Stomach (tissue), 8 donors: ENCODE measurements at regions not wholly inside any gene's neighbourhood (a gene's known extent, or its start where the extent isn't known, plus 50 kb on each side); places are given as distances from the start of the nearest gene placed in this dataset.

ENCODE experiments used
- DNase-seq, 2 donors: peaks; one replicate each; pipeline versions ENCODE4 v3.0.0 to v3.0.0-alpha.2; 2013 to 2019
- H3K27ac ChIP-seq, 5 donors: fragments of 200-600 bp in 4 of 5; sonication (generic) in 4 of 5; one replicate each; pipeline ENCODE4 v1.5.1; 2013 to 2019; ENCODE audit warnings: mild to moderate bottlenecking in 1 of 5, moderate library complexity in 1 of 5
- H3K27me3 ChIP-seq, 3 donors: fragments of 200-600 bp; sonication (generic); one replicate each; pipeline ENCODE4 v1.5.1; 2017 to 2019; ENCODE audit warnings: mixed run types in 1 of 3
- H3K36me3 ChIP-seq, 4 donors: fragments of 200-600 bp; sonication (generic); 1 replicate in 3 of 4; 2 replicates in 1 of 4; pipeline ENCODE4 v1.5.1; 2016 to 2019
- H3K4me1 ChIP-seq, 4 donors: fragments of 200-600 bp; sonication (generic); one replicate each; pipeline ENCODE4 v1.5.1; 2016 to 2019
- H3K4me3 ChIP-seq, 4 donors: fragments of 200-600 bp; sonication (generic) in 3 of 4; one replicate each; pipeline ENCODE4 v1.5.1; 2016 to 2019; ENCODE audit warnings: mild to moderate bottlenecking in 1 of 4
- H3K9me3 ChIP-seq, 4 donors: fragments of 200-600 bp; sonication (generic); one replicate each; pipeline ENCODE4 v1.5.1; 2016 to 2019
- CTCF ChIP-seq, 7 experiments: fragments of 450-650 bp in 4 of 7; fragments of 200-600 bp in 3 of 7; sonication (generic) in 3 of 7; IDR thresholded peaks; one replicate each; pipeline ENCODE4 v1.5.1; 2016 to 2019; ENCODE audit warnings: antibody characterized with exemption in 7 of 7, control low read depth in 2 of 7, mild to moderate bottlenecking in 1 of 7
- EP300 ChIP-seq: sonication (generic); formaldehyde crosslinking; IDR thresholded peaks from one replicate; pipeline ENCODE4 v1.6.1; 2017; ENCODE audit warnings: antibody characterized with exemption
- POLR2A ChIP-seq, 4 donors: fragments of 450-650 bp; IDR thresholded peaks; one replicate each; pipeline ENCODE4 v1.6.1; 2016; ENCODE audit warnings: antibody characterized with exemption in 4 of 4, control low read depth in 2 of 4, mild to moderate bottlenecking in 1 of 4, moderate library complexity in 1 of 4
- POLR2AphosphoS5 ChIP-seq, 3 donors: sonication (generic); formaldehyde crosslinking; IDR thresholded peaks; one replicate each; pipeline ENCODE4 v1.6.1; 2016; ENCODE audit warnings: antibody characterized with exemption in 3 of 3
- WGBS, 5 donors: extraction: QIAGEN DNeasy Blood & Tissue Kit in 3 of 5; methylation state at CpG; one replicate each; pipeline versions ENCODE4 v1.1.5 to v1.1.7; 2013 to 2018; 5-methylcytosine and 5-hydroxymethylcytosine counted together
- intact Hi-C: fragments of 100-400 bp; cut with DNase I; formaldehyde crosslinking; loops from one replicate; pipeline ENCODE4 v1.15.1; 2023; ENCODE audit warnings: low total_unique reads
- donor health status: healthy with polysubstance abuse.
- donor health status: Bipolar disorder and iron deficiency.
- donor health status: healthy.

GRCh38 chr14:26839481-26839880 is 241.6 kb upstream of the NOVA1 start:
- intact Hi-C loops: no loop called here
- WGBS, 5 donors: 46 to 63% (median 55%) methylated on average over 1 of the region's 1 CpG
- TF ChIP-seq CTCF (IDR thresholded peaks at IDR 0.05) (no peak), POLR2AphosphoS5 (IDR thresholded peaks at IDR 0.05) (no peak), EP300 (no peak), POLR2A (IDR thresholded peaks at IDR 0.05) (no peak)
- H3K27ac ChIP-seq: no peak overlapping the region
- DNase-seq: no peak
- no peaks in the 10 kb centered on the region for H3K9me3 ChIP-seq
- H3K4me1 ChIP-seq: peaks cover 0 to 9% (median 0%) of the 10 kb centered on the region in 4 donors
- no peak overlapping the region for H3K4me3 ChIP-seq
- no peaks in the 10 kb centered on the region for H3K36me3 ChIP-seq
- H3K27me3 ChIP-seq: no peaks in the 10 kb centered on the region

- no peak overlapping the region for H3K27ac ChIP-seq
These were observed 243.5 kb upstream of the NOVA1 start for GRCh38 chr14:26841326-26841725.

GRCh38 chr14:26841920-26842741 is 244.3 kb upstream of the NOVA1 start:
- peaks cover 0 to 9% (median 0%) of the 10 kb centered on the region in 4 donors for H3K4me1 ChIP-seq
- no peaks in the 10 kb centered on the region for H3K9me3 ChIP-seq
- TF ChIP-seq EP300: no peak
- TF ChIP-seq CTCF (IDR thresholded peaks at IDR 0.05): no peak
- TF ChIP-seq POLR2AphosphoS5 (IDR thresholded peaks at IDR 0.05): peak; percentile 44 to 82 (median 70)
- no peak for TF ChIP-seq POLR2A (IDR thresholded peaks at IDR 0.05)
- WGBS, 5 donors: 50 to 72% (median 64%) methylated on average over 3 of the region's 3 CpGs
- H3K27me3 ChIP-seq: no peaks in the 10 kb centered on the region
- intact Hi-C loops: no loop called here
- peak; percentile 26 to 70 for DNase-seq
- H3K4me3 ChIP-seq: no peak overlapping the region
- H3K27ac ChIP-seq: peak overlapping the region; percentile 17 to 78 (median 54)
- H3K36me3 ChIP-seq: no peaks in the 10 kb centered on the region

More at GRCh38 chr14:26841326-26841725, 243.5 kb upstream of the NOVA1 start:
- TF ChIP-seq POLR2AphosphoS5 (IDR thresholded peaks at IDR 0.05) (no peak), CTCF (IDR thresholded peaks at IDR 0.05) (no peak), EP300 (no peak), POLR2A (IDR thresholded peaks at IDR 0.05) (no peak)
- 50 to 59% (median 57%) methylated on average over 4 of the region's 4 CpGs for WGBS, 5 donors
- no peak overlapping the region for H3K4me3 ChIP-seq
- DNase-seq: no peak
- H3K4me1 ChIP-seq: peaks cover 0 to 9% (median 0%) of the 10 kb centered on the region in 4 donors
- H3K9me3 ChIP-seq: no peaks in the 10 kb centered on the region
- no peaks in the 10 kb centered on the region for H3K27me3 ChIP-seq
- no peaks in the 10 kb centered on the region for H3K36me3 ChIP-seq
- intact Hi-C loops: no loop called here

GRCh38 chr14:26845151-26845818 is 247.5 kb upstream of the NOVA1 start:
- H3K36me3 ChIP-seq: no peaks in the 10 kb centered on the region
- H3K27ac ChIP-seq: no peak overlapping the region
- H3K4me3 ChIP-seq: no peak overlapping the region
- DNase-seq: no peak
- peaks cover 0 to 9% (median 0%) of the 10 kb centered on the region in 4 donors for H3K4me1 ChIP-seq
- no peaks in the 10 kb centered on the region for H3K27me3 ChIP-seq
- intact Hi-C loops: no loop called here
- no peak for TF ChIP-seq POLR2A (IDR thresholded peaks at IDR 0.05)
- TF ChIP-seq EP300: no peak
- no peak for TF ChIP-seq POLR2AphosphoS5 (IDR thresholded peaks at IDR 0.05)
- TF ChIP-seq CTCF (IDR thresholded peaks at IDR 0.05): no peak
- no peaks in the 10 kb centered on the region for H3K9me3 ChIP-seq
- WGBS, 5 donors: 56 to 68% (median 63%) methylated on average over 6 of the region's 6 CpGs
